Left lung (tissue), 4 donors: ENCODE measurements at regions not wholly inside any gene's neighbourhood (a gene's known extent, or its start where the extent isn't known, plus 50 kb on each side); places are given as distances from the start of the nearest gene placed in this dataset.

Source experiments
- ATAC-seq: fragments of 200-7000 bp; cut with Tn5 transposase; one replicate; pipeline ENCODE4 v1.9.1; 2020; ENCODE audit warnings: moderate library complexity
- DNase-seq, 4 donors: peaks; one replicate each; pipeline ENCODE4 v3.0.0-alpha.2; 2013 to 2020
- H3K27ac ChIP-seq, 2 donors: fragments of 200-600 bp; sonication (generic) in 1 of 2; one replicate each; pipeline versions ENCODE4 v1.5.0 to v1.8.0; 2020 to 2021
- H3K27me3 ChIP-seq, 2 donors: fragments of 200-600 bp; sonication (generic) in 1 of 2; one replicate each; pipeline versions ENCODE4 v1.5.0 to v1.8.0; 2020 to 2021
- H3K36me3 ChIP-seq, 2 donors: fragments of 200-600 bp; sonication (generic) in 1 of 2; one replicate each; pipeline versions ENCODE4 v1.5.0 to v1.8.0; 2020 to 2021
- H3K4me1 ChIP-seq, 2 donors: fragments of 200-600 bp; one replicate each; pipeline ENCODE4 v1.8.0; 2021
- H3K4me3 ChIP-seq, 2 donors: fragments of 200-600 bp; sonication (generic) in 1 of 2; one replicate each; pipeline versions ENCODE4 v1.5.0 to v1.8.0; 2020 to 2021; ENCODE audit warnings: mild to moderate bottlenecking in 1 of 2
- H3K9me3 ChIP-seq, 2 donors: fragments of 200-600 bp; sonication (generic) in 1 of 2; one replicate each; pipeline versions ENCODE4 v1.5.0 to v1.8.0; 2020 to 2021
- CTCF ChIP-seq, 2 donors: fragments of 200-600 bp; sonication (generic) in 1 of 2; IDR thresholded peaks; one replicate each; pipeline versions ENCODE4 v1.5.0 to v1.8.0; 2021; ENCODE audit warnings: antibody characterized with exemption in 2 of 2
- intact Hi-C, 2 donors: fragments of 100-400 bp; cut with DNase I; formaldehyde crosslinking; loops; one replicate each; pipeline versions ENCODE4 v1.11.2 to v1.14.2; 2022
- donor health status: DM: no; HTN: yes; CAD: no.
- donor health status: DM: no; HTN: no; CAD: no.

GRCh38 chr21:15242906-15243305 lies 178.1 kb upstream of the NRIP1 start:
- no peak for TF ChIP-seq CTCF (IDR thresholded peaks at IDR 0.05)

GRCh38 chr21:15243406-15243805 lies 178.6 kb upstream of the NRIP1 start:
- Histone ChIP-seq H3K9me3 (no peaks in the 10 kb centered on the region), H3K4me1 (no peaks in the 10 kb centered on the region), H3K27me3 (no peaks in the 10 kb centered on the region), H3K27ac (no peak overlapping the region), H3K4me3 (no peak overlapping the region), H3K36me3 (no peaks in the 10 kb centered on the region)
- DNase-seq (no peak), ATAC-seq (no peak)
- intact Hi-C loops: no loop called here
- TF ChIP-seq CTCF (IDR thresholded peaks at IDR 0.05): no peak

More at GRCh38 chr21:15242906-15243305, 178.1 kb upstream of the NRIP1 start:
- H3K4me3 ChIP-seq: no peak overlapping the region
- intact Hi-C loops: no loop called here
- H3K27me3 ChIP-seq: no peaks in the 10 kb centered on the region
- no peaks in the 10 kb centered on the region for H3K4me1 ChIP-seq
- DNase-seq (no peak), ATAC-seq (no peak)
- H3K27ac ChIP-seq: no peak overlapping the region
- no peaks in the 10 kb centered on the region for H3K9me3 ChIP-seq
- no peaks in the 10 kb centered on the region for H3K36me3 ChIP-seq

GRCh38 chr21:15247613-15248012 lies 182.8 kb upstream of the NRIP1 start:
- Histone ChIP-seq H3K9me3 (no peaks in the 10 kb centered on the region), H3K27ac (no peak overlapping the region), H3K4me3 (no peak overlapping the region), H3K27me3 (no peaks in the 10 kb centered on the region), H3K4me1 (no peaks in the 10 kb centered on the region), H3K36me3 (no peaks in the 10 kb centered on the region)
- intact Hi-C loops: no loop called here
- DNase-seq (no peak), ATAC-seq (no peak)
- TF ChIP-seq CTCF (IDR thresholded peaks at IDR 0.05): no peak

GRCh38 chr21:15249285-15249993 lies 184.6 kb upstream of the NRIP1 start:
- intact Hi-C loops: no loop called here
- no peak for DNase-seq
- Histone ChIP-seq H3K27me3 (no peaks in the 10 kb centered on the region), H3K9me3 (no peaks in the 10 kb centered on the region), H3K4me3 (no peak overlapping the region), H3K27ac (no peak overlapping the region), H3K36me3 (no peaks in the 10 kb centered on the region), H3K4me1 (no peaks in the 10 kb centered on the region)
- no peak for TF ChIP-seq CTCF (IDR thresholded peaks at IDR 0.05)
- ATAC-seq: no peak

- H3K9me3 ChIP-seq: no peaks in the 10 kb centered on the region
- no peak for TF ChIP-seq CTCF (IDR thresholded peaks at IDR 0.05)
- no peak overlapping the region for H3K4me3 ChIP-seq
- no peak overlapping the region for H3K27ac ChIP-seq
- no peaks in the 10 kb centered on the region for H3K36me3 ChIP-seq
- H3K4me1 ChIP-seq: no peaks in the 10 kb centered on the region
- intact Hi-C loops: no loop called here
- ATAC-seq: no peak
- H3K27me3 ChIP-seq: no peaks in the 10 kb centered on the region
- DNase-seq: no peak
These were observed 185.6 kb upstream of the NRIP1 start for GRCh38 chr21:15250384-15250783.
